Glutamatergic neuron (in vitro differentiated cells): ENCODE measurements at regions not wholly inside any gene's neighbourhood (a gene's known extent, or its start where the extent isn't known, plus 50 kb on each side); places are given as distances from the start of the nearest gene placed in this dataset.

Source experiments
- DNase-seq: peaks from one replicate; pipeline ENCODE4 v3.0.0; 2022
- H3K27ac Mint-ChIP-seq: one replicate; pipeline ENCODE4 v1.8.0; 2020; ENCODE audit warnings: mild to moderate bottlenecking, mixed read lengths, inconsistent platforms; ENCODE audit not compliant: unreplicated experiment
- H3K27me3 Mint-ChIP-seq: one replicate; pipeline ENCODE4 v1.8.0; 2020; ENCODE audit warnings: mild to moderate bottlenecking, moderate library complexity, mixed read lengths, inconsistent platforms; ENCODE audit not compliant: unreplicated experiment
- H3K36me3 Mint-ChIP-seq: one replicate; pipeline ENCODE4 v1.8.0; 2020; ENCODE audit warnings: mild to moderate bottlenecking, mixed read lengths, inconsistent platforms; ENCODE audit not compliant: unreplicated experiment
- H3K4me1 Mint-ChIP-seq: one replicate; pipeline ENCODE4 v1.8.0; 2020; ENCODE audit warnings: mild to moderate bottlenecking, low read depth, mixed read lengths, inconsistent platforms; ENCODE audit not compliant: unreplicated experiment
- H3K4me3 Mint-ChIP-seq: one replicate; pipeline ENCODE4 v1.8.0; 2020; ENCODE audit warnings: mild to moderate bottlenecking, mixed read lengths, inconsistent platforms; ENCODE audit not compliant: unreplicated experiment
- H3K9me3 Mint-ChIP-seq: one replicate; pipeline ENCODE4 v1.8.0; 2020; ENCODE audit warnings: mild to moderate bottlenecking, moderate library complexity, mixed read lengths, inconsistent platforms; ENCODE audit not compliant: unreplicated experiment
- TF ChIP-seq, protein P1 (sequence below): fragments of 200-600 bp; sonication (generic); IDR thresholded peaks from one replicate; pipeline ENCODE4 v1.5.0; 2021; ENCODE audit not compliant: partially characterized antibody, unreplicated experiment

DNA sequence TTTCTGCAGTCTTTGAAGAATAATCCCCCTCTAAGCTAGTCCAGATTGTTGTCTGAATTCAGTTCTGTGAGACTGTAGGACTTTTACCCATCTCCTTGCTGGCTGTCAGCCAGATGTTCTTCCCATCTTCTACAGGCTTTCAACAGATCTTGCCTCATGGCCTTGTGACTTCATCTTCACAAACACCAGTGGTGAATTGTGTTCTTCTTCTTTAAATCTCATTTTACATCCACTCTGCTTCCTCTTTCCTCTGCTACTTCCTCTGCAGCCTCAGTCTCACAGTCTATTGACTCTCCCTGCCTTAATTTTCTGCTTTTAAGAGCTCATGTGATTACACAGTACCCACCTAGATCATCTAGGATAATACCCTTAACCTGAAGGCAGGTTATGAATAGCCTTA lies 859.0 kb upstream of the SLITRK1 start:
- H3K27ac Mint-ChIP-seq, result no peak overlapping the region
- H3K4me3 Mint-ChIP-seq, result no peak overlapping the region
- TF ChIP-seq, protein P1, sequence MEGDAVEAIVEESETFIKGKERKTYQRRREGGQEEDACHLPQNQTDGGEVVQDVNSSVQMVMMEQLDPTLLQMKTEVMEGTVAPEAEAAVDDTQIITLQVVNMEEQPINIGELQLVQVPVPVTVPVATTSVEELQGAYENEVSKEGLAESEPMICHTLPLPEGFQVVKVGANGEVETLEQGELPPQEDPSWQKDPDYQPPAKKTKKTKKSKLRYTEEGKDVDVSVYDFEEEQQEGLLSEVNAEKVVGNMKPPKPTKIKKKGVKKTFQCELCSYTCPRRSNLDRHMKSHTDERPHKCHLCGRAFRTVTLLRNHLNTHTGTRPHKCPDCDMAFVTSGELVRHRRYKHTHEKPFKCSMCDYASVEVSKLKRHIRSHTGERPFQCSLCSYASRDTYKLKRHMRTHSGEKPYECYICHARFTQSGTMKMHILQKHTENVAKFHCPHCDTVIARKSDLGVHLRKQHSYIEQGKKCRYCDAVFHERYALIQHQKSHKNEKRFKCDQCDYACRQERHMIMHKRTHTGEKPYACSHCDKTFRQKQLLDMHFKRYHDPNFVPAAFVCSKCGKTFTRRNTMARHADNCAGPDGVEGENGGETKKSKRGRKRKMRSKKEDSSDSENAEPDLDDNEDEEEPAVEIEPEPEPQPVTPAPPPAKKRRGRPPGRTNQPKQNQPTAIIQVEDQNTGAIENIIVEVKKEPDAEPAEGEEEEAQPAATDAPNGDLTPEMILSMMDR, result no peak
- H3K4me1 Mint-ChIP-seq, result no peaks in the 10 kb centered on the region
- no peaks in the 10 kb centered on the region for H3K36me3 Mint-ChIP-seq
- H3K9me3 Mint-ChIP-seq, result no peaks in the 10 kb centered on the region
- H3K27me3 Mint-ChIP-seq, result no peaks in the 10 kb centered on the region
- DNase-seq, result no peak

DNA sequence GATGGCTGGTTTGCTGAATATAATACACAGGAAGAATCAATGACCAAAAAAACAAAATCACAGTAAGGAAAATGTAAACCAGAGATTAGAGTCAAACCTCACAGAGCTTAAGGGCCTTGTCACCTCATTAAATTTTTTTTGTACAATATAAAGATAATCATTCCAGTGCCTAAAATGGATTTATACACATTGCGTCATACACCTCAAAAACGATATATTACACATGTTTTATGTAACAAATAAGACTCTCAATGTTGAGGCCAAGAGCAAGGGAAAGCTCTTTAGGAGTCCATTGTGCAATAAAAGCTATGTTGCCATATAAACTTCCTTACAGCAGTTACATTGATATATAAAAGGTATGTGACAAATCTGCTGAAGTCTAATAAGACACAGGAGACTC lies 856.7 kb upstream of the SLITRK1 start:
- Mint-ChIP-seq H3K27ac (no peak overlapping the region), H3K4me1 (no peaks in the 10 kb centered on the region), H3K36me3 (no peaks in the 10 kb centered on the region), H3K9me3 (no peaks in the 10 kb centered on the region), H3K4me3 (no peak overlapping the region), H3K27me3 (no peaks in the 10 kb centered on the region)
- TF ChIP-seq, protein P1, result no peak
- DNase-seq, result no peak

DNA sequence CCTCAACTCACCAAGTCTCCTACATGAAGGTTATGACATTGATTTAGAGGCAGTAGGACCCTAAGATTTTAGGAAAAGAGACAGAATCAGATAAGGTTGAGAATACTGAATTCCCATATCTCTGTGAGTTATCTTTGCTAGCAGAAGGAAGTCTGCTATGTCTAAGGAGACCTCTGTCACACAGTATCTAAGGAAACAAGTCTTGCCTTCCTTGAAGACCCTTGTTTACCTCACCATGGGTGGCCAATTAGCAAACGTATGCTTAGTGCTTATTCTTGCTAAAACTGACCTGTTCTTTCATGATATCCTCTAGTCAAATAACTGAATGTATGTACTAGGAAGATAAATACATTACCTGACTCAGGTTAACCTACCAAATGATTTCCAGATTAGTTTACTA lies 855.4 kb upstream of the SLITRK1 start:
- Mint-ChIP-seq H3K4me3 (no peak overlapping the region), H3K9me3 (no peaks in the 10 kb centered on the region), H3K36me3 (no peaks in the 10 kb centered on the region), H3K4me1 (no peaks in the 10 kb centered on the region), H3K27me3 (no peaks in the 10 kb centered on the region), H3K27ac (no peak overlapping the region)
- DNase-seq, result no peak
- TF ChIP-seq, protein P1, result no peak

DNA sequence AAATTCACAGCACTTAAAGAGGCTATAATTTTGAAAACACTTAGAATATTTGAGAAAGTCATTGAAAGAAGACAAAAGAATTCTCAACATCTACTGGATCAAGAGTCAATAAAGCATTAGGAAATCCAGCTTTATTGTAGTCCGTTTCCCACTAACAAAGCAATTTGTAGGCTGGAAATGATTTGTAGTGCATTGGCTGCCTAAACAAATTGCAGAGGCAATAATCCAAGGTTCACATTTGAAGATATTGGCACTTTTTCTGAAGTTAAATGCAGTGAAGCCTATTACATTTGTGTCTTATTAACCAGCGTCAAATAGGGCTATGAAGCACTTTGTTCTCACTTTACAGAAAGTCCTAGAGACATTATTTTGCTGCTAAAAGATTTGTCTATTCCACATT lies 848.1 kb upstream of the SLITRK1 start:
- no peaks in the 10 kb centered on the region for H3K4me1 Mint-ChIP-seq
- H3K4me3 Mint-ChIP-seq, result no peak overlapping the region
- no peaks in the 10 kb centered on the region for H3K36me3 Mint-ChIP-seq
- H3K27me3 Mint-ChIP-seq, result no peaks in the 10 kb centered on the region
- no peak for DNase-seq
- H3K9me3 Mint-ChIP-seq, result no peaks in the 10 kb centered on the region
- TF ChIP-seq, protein P1, result no peak
- no peak overlapping the region for H3K27ac Mint-ChIP-seq

DNA sequence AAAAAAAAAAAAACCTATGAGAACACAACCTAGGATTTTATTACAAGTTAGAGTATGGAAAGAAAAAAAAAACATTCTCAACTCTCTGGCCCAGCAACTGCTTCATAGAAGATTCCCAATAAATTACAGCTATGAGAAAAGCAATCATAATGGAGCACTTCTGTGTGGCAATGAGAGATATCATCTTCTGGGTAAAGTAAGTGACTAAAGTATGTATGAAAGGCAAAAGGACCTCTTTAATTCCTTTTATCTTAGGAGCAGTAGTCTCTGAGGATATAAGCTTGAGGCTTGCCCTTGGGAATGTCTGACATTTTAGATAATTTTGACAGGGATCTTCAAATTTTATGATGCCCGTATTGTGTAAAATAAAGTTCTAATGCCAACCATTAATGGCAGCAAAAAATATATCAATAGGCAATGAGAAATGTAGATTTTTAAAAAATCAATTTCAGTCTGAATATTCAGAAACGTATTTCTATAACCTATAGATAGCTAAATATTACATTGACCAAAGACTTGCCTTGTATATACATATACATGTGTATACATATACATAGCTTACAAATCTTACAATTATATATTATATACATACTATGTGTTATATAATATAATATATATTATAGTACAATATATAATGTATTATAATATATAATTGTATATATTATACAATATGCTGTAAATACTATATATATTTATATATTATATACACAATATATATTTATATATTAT lies 823.9 kb upstream of the SLITRK1 start:
- Mint-ChIP-seq H3K4me1 (no peaks in the 10 kb centered on the region), H3K27me3 (no peaks in the 10 kb centered on the region), H3K4me3 (no peak overlapping the region), H3K9me3 (no peaks in the 10 kb centered on the region), H3K27ac (no peak overlapping the region), H3K36me3 (no peaks in the 10 kb centered on the region)
- no peak for DNase-seq
- TF ChIP-seq, protein P1, result no peak
